IMR-90 (cell line): ENCODE measurements at regions not wholly inside any gene's neighbourhood (a gene's known extent, or its start where the extent isn't known, plus 50 kb on each side); places are given as distances from the start of the nearest gene placed in this dataset.

Source experiments
- ATAC-seq: fragments of 200-7000 bp; cut with Tn5 transposase; 2 replicates; pipeline ENCODE4 v1.9.1; 2020; ENCODE audit warnings: low read depth, mild to moderate bottlenecking, moderate library complexity
- BruUV-seq: library from RNA; stranded (reverse); fragments of 400-500 nt; replicated peaks from 2 replicates; lab custom pipeline; 2021; lab: Mats Ljungman, UMichigan
- CTCF ChIA-PET: fragments of 300-600 bp; formaldehyde crosslinking; extraction: SDS; loops from one replicate; lab custom pipeline; 2021; ENCODE audit warnings: antibody characterized with exemption; lab: Yijun Ruan, JAX
- POLR2A ChIA-PET: fragments of 300-600 bp; sonication (Branson Sonifier 250); formaldehyde crosslinking; loops from one replicate; lab custom pipeline; 2022; ENCODE audit warnings: antibody characterized with exemption; ENCODE audit not compliant: unreplicated experiment; lab: Charles Lee
- DNase-seq: peaks from one replicate; pipeline ENCODE4 v3.0.0; 2013
- H2AFZ ChIP-seq: replicated peaks from 2 replicates; pipeline ENCODE3; 2013; ENCODE audit warnings: low read length, mild to moderate bottlenecking; ENCODE audit not compliant: poor library complexity
- H2AK5ac ChIP-seq: 2 replicates; pipeline ENCODE4 v1.6.1; 2013; ENCODE audit warnings: low read depth, low read length, inconsistent platforms
- H2AK9ac ChIP-seq: replicated peaks from 2 replicates; pipeline ENCODE3; 2013; ENCODE audit warnings: mild to moderate bottlenecking, low read depth, low read length, moderate library complexity; ENCODE audit not compliant: poor library complexity
- H2BK120ac ChIP-seq: 2 replicates; pipeline ENCODE4 v1.6.1; 2013; ENCODE audit warnings: low read depth, low read length, inconsistent platforms
- H2BK15ac ChIP-seq: 3 replicates; pipeline ENCODE4 v1.6.1; 2013; ENCODE audit warnings: low read depth, low read length, inconsistent platforms
- H2BK20ac ChIP-seq: 2 replicates; pipeline ENCODE4 v1.6.1; 2013; ENCODE audit warnings: low read depth, mild to moderate bottlenecking, inconsistent platforms, low read length, moderate library complexity
- H2BK5ac ChIP-seq: 2 replicates; pipeline ENCODE4 v1.6.1; 2013; ENCODE audit warnings: mild to moderate bottlenecking, low read depth, low read length, inconsistent platforms; ENCODE audit not compliant: poor library complexity, severe bottlenecking
- H3K14ac ChIP-seq: replicated peaks from 2 replicates; pipeline ENCODE4 v1.6.1; 2013; ENCODE audit warnings: low read depth, low read length, inconsistent platforms
- H3K18ac ChIP-seq: 2 replicates; pipeline ENCODE4 v1.6.1; 2013; ENCODE audit warnings: low read depth, low read length, control low read depth
- H3K23ac ChIP-seq: 2 replicates; pipeline ENCODE4 v1.6.1; 2013; ENCODE audit warnings: low read depth, low read length, inconsistent platforms
- H3K27ac ChIP-seq: 2 replicates; pipeline ENCODE4 v1.5.1; 2013; ENCODE audit warnings: mild to moderate bottlenecking, control low read depth, low read length; ENCODE audit not compliant: insufficient read depth
- H3K27me3 ChIP-seq: 2 replicates; pipeline ENCODE4 v1.6.1; 2013; ENCODE audit warnings: low read length; ENCODE audit not compliant: control insufficient read depth, insufficient read depth
- H3K36me3 ChIP-seq: 2 replicates; pipeline ENCODE4 v1.6.1; 2013; ENCODE audit warnings: low read length, mixed read lengths; ENCODE audit not compliant: control insufficient read depth, insufficient read depth
- H3K4ac ChIP-seq: 2 replicates; pipeline ENCODE4 v1.6.1; 2013; ENCODE audit warnings: low read depth, low read length, inconsistent platforms
- H3K4me1 ChIP-seq: 2 replicates; pipeline ENCODE4 v1.6.1; 2013; ENCODE audit warnings: low read length, mixed read lengths; ENCODE audit not compliant: control insufficient read depth, insufficient read depth
- H3K4me2 ChIP-seq: 2 replicates; pipeline ENCODE4 v1.6.1; 2013; ENCODE audit warnings: low read depth, mild to moderate bottlenecking, control low read depth, low read length, moderate library complexity
- H3K4me3 ChIP-seq: 2 replicates; pipeline ENCODE4 v1.5.1; 2013; ENCODE audit warnings: low read depth, mild to moderate bottlenecking, control low read depth, low read length, moderate library complexity; ENCODE audit not compliant: insufficient read depth
- H3K56ac ChIP-seq: 2 replicates; pipeline ENCODE4 v1.6.1; 2013; ENCODE audit warnings: low read length, inconsistent platforms; ENCODE audit not compliant: insufficient read depth; ENCODE audit errors: extremely low read depth
- H3K79me1 ChIP-seq, 2 experiments: 2 replicates each; pipeline ENCODE4 v1.6.1; 2013; ENCODE audit warnings: low read length in 2 of 2, inconsistent platforms in 1 of 2, low read depth in 1 of 2
- H3K9ac ChIP-seq: 2 replicates; pipeline ENCODE4 v1.6.1; 2013; ENCODE audit warnings: low read depth, low read length, control low read depth
- H3K9me1 ChIP-seq: 2 replicates; pipeline ENCODE4 v1.6.1; 2013; ENCODE audit warnings: low read length, inconsistent platforms; ENCODE audit not compliant: insufficient read depth
- H3K9me3 ChIP-seq: 2 replicates; pipeline ENCODE4 v1.6.1; 2013; ENCODE audit warnings: low read length; ENCODE audit not compliant: control insufficient read depth, insufficient read depth
- H4K20me1 ChIP-seq: 2 replicates; pipeline ENCODE4 v1.6.1; 2013; ENCODE audit warnings: low read length, inconsistent platforms; ENCODE audit not compliant: insufficient read depth
- H4K5ac ChIP-seq: 2 replicates; pipeline ENCODE4 v1.6.1; 2013; ENCODE audit warnings: mild to moderate bottlenecking, low read depth, low read length, control low read depth
- H4K8ac ChIP-seq, 2 experiments: 2 replicates each; pipeline ENCODE4 v1.6.1; 2013; ENCODE audit warnings: low read depth in 2 of 2, low read length in 2 of 2, control low read depth in 1 of 2, inconsistent platforms in 1 of 2
- H4K91ac ChIP-seq: 2 replicates; pipeline ENCODE4 v1.6.1; 2013; ENCODE audit warnings: low read depth, low read length, inconsistent platforms; ENCODE audit not compliant: insufficient read depth
- BHLHE40 ChIP-seq: fragments of 150-350 bp; IDR thresholded peaks from 2 replicates; pipeline ENCODE4 v1.6.1; 2016; ENCODE audit warnings: mild to moderate bottlenecking, low read depth, low read length
- CEBPB ChIP-seq: IDR thresholded peaks from 2 replicates; pipeline ENCODE4 v1.6.1; 2012; ENCODE audit warnings: low read depth, low read length, improper control_type of control experiment
- CHD1 ChIP-seq: IDR thresholded peaks from 2 replicates; pipeline ENCODE4 v1.6.1; 2012; ENCODE audit warnings: low read depth, low read length, improper control_type of control experiment
- CTCF ChIP-seq: conservative IDR thresholded peaks from 2 replicates; pipeline ENCODE4 v1.5.1; 2012; ENCODE audit warnings: mild to moderate bottlenecking, low read depth, low read length, improper control_type of control experiment
- ELK1 ChIP-seq: fragments of 150-350 bp; IDR thresholded peaks from 2 replicates; pipeline ENCODE4 v1.6.1; 2016; ENCODE audit warnings: low read depth, mild to moderate bottlenecking, low read length, moderate library complexity, borderline replicate concordance
- FOS ChIP-seq: fragments of 150-350 bp; IDR thresholded peaks from 2 replicates; pipeline ENCODE4 v1.6.1; 2016; ENCODE audit warnings: low read depth, low read length
- MAFK ChIP-seq: IDR thresholded peaks from 2 replicates; pipeline ENCODE4 v1.6.1; 2012; ENCODE audit warnings: low read depth, low read length, improper control_type of control experiment
- MAZ ChIP-seq: IDR thresholded peaks from 2 replicates; pipeline ENCODE4 v1.6.1; 2012; ENCODE audit warnings: low read depth, mild to moderate bottlenecking, low read length, improper control_type of control experiment, moderate library complexity, borderline replicate concordance
- MXI1 ChIP-seq: IDR thresholded peaks from 2 replicates; pipeline ENCODE4 v1.6.1; 2012; ENCODE audit warnings: low read depth, mild to moderate bottlenecking, low read length, moderate library complexity, borderline replicate concordance
- NFE2L2 ChIP-seq: fragments of 150-350 bp; IDR thresholded peaks from 2 replicates; pipeline ENCODE4 v1.6.1; 2016; ENCODE audit warnings: low read depth, mild to moderate bottlenecking, low read length
- POLR2A ChIP-seq: IDR thresholded peaks from 2 replicates; pipeline ENCODE4 v1.6.1; 2012; ENCODE audit warnings: mild to moderate bottlenecking, low read depth, low read length
- RAD21 ChIP-seq: IDR thresholded peaks from 2 replicates; pipeline ENCODE4 v1.6.1; 2012; ENCODE audit warnings: low read length, improper control_type of control experiment
- RCOR1 ChIP-seq: IDR thresholded peaks from 2 replicates; pipeline ENCODE4 v1.6.1; 2012; ENCODE audit warnings: mild to moderate bottlenecking, low read length, improper control_type of control experiment; ENCODE audit not compliant: insufficient replicate concordance
- RFX5 ChIP-seq: IDR thresholded peaks from 2 replicates; pipeline ENCODE4 v1.8.0; 2012; ENCODE audit warnings: low read depth, mild to moderate bottlenecking, low read length, moderate library complexity
- SMC3 ChIP-seq: fragments of 150-350 bp; IDR thresholded peaks from 2 replicates; pipeline ENCODE4 v1.6.1; 2016; ENCODE audit warnings: low read depth, mild to moderate bottlenecking, antibody characterized with exemption, low read length, moderate library complexity
- USF2 ChIP-seq: fragments of 150-350 bp; IDR thresholded peaks from 2 replicates; pipeline ENCODE4 v1.6.1; 2017; ENCODE audit warnings: mild to moderate bottlenecking, antibody characterized with exemption, low read length, low read depth
- WGBS, 2 experiments: methylation state at CpG; one replicate each; pipeline versions ENCODE4 v1.1.5 to v1.1.7; 2013; ENCODE audit warnings: missing lambda C conversion rate in 2 of 2; ENCODE audit not compliant: insufficient read length in 1 of 2; ENCODE audit errors: extremely low coverage in 2 of 2; 5-methylcytosine and 5-hydroxymethylcytosine counted together
- dilution Hi-C: fragments of 300-500 bp; cut with HindIII; formaldehyde crosslinking; loops from one replicate; pipeline ENCODE4 v1.14.3; 2018; ENCODE audit warnings: low sequenced_read_pairs; ENCODE audit not compliant: unreplicated experiment
- in situ Hi-C: fragments of 300-500 bp; cut with MboI; formaldehyde crosslinking; loops from 3 replicates; pipeline ENCODE4 v1.14.3; 2019; ENCODE audit warnings: low sequenced_read_pairs, inconsistent platforms, mixed read lengths
- intact Hi-C: fragments of 100-400 bp; cut with micrococcal nuclease; formaldehyde crosslinking; loops from 2 replicates; pipeline ENCODE4 v1.10.0; 2022

GRCh38 chr1:189158155-189158554 is 1319.5 kb downstream of the BRINP3 start:
- Histone ChIP-seq H3K4ac (no peak overlapping the region), H2AK9ac (no peak overlapping the region), H2BK5ac (no peak overlapping the region), H3K27ac (no peak overlapping the region), H4K8ac (no peak overlapping the region), H3K27me3 (no peaks in the 10 kb centered on the region), H3K9me3 (no peaks in the 10 kb centered on the region), H3K18ac (no peak overlapping the region), H3K4me2 (no peak overlapping the region), H3K4me1 (no peaks in the 10 kb centered on the region), H4K91ac (no peak overlapping the region), H2BK120ac (no peak overlapping the region), H3K79me1 (no peaks in the 10 kb centered on the region), H2BK15ac (no peak overlapping the region), H2AK5ac (no peak overlapping the region), H3K4me3 (no peak overlapping the region), H3K9me1 (no peaks in the 10 kb centered on the region), H2BK20ac (no peak overlapping the region), H3K9ac (no peak overlapping the region), H4K20me1 (no peaks in the 10 kb centered on the region), H3K23ac (no peak overlapping the region), H3K14ac (no peak overlapping the region), H4K5ac (no peak overlapping the region), H2AFZ (no peak overlapping the region), H3K36me3 (no peaks in the 10 kb centered on the region), H3K56ac (no peak overlapping the region)
- DNase-seq (no peak), ATAC-seq (no peak)
- POLR2A ChIA-PET: no interaction called here
- in situ Hi-C loops: no loop called here
- dilution Hi-C loops: no loop called here
- BruUV-seq: no TSS peak
- WGBS, 2 experiments: 17% methylated on average over 1 of the region's 6 CpGs; no CpG with 5 or more reads in 1 of the 2 experiments
- CTCF ChIA-PET: no interaction called here
- TF ChIP-seq USF2 (no peak), NFE2L2 (no peak), SMC3 (no peak), FOS (no peak), MAFK (no peak), RAD21 (no peak), MXI1 (no peak), CEBPB (no peak), BHLHE40 (no peak), RFX5 (no peak), ELK1 (no peak), POLR2A (no peak), CTCF (no peak), CHD1 (no peak), MAZ (no peak), RCOR1 (no peak)
- intact Hi-C loops: no loop called here
